Endothelial cell of umbilical vein (primary cell): ENCODE measurements at regions not wholly inside any gene's neighbourhood (a gene's known extent, or its start where the extent isn't known, plus 50 kb on each side); places are given as distances from the start of the nearest gene placed in this dataset.

Source experiments
- BruUV-seq: library from RNA; stranded (reverse); fragments of 400-500 nt; replicated peaks from 2 replicates; lab custom pipeline; 2021; lab: Mats Ljungman, UMichigan
- CTCF ChIA-PET: fragments of 300-600, 350-600 bp; sonication (Branson Sonifier 250); formaldehyde crosslinking; loops from one replicate; lab custom pipeline; 2021; ENCODE audit warnings: antibody characterized with exemption, inconsistent platforms; lab: Charles Lee
- POLR2A ChIA-PET: fragments of 300-600, 350-600 bp; sonication (Branson Sonifier 250); formaldehyde crosslinking; loops from one replicate; lab custom pipeline; 2021; ENCODE audit warnings: antibody characterized with exemption, inconsistent platforms; lab: Charles Lee
- DNase-seq: peaks from one replicate; pipeline ENCODE4 v3.0.0-alpha.2; 2011; ENCODE audit warnings: low read depth, low spot score
- FAIRE-seq: peaks from 2 replicates; lab custom pipeline; 2011; peaks lifted over from hg19 to GRCh38; lab: Jason Lieb, UNC
- H2AFZ ChIP-seq: 2 replicates; pipeline ENCODE4 v1.6.0; 2012; ENCODE audit warnings: low read depth, low read length, control low read depth, inconsistent platforms
- H3K27ac ChIP-seq: 2 replicates; pipeline ENCODE4 v1.5.1; 2011; ENCODE audit warnings: low read depth, mild to moderate bottlenecking, control low read depth, low read length, moderate library complexity; ENCODE audit not compliant: insufficient read depth
- H3K27me3 ChIP-seq, 2 experiments: 2 replicates each; pipeline versions ENCODE4 v1.6.0 to v1.6.1; 2011; ENCODE audit warnings: low read length in 2 of 2, mixed read lengths in 1 of 2; ENCODE audit not compliant: control insufficient read depth in 2 of 2, insufficient read depth in 2 of 2
- H3K36me3 ChIP-seq, 2 experiments: 2 replicates in 1 of 2; 3 replicates in 1 of 2; pipeline ENCODE4 v1.5.1; 2011; ENCODE audit warnings: low read length in 2 of 2, mild to moderate bottlenecking in 1 of 2, moderate library complexity in 1 of 2; ENCODE audit not compliant: control insufficient read depth in 2 of 2, insufficient read depth in 2 of 2; ENCODE audit errors: extremely low read depth in 1 of 2
- H3K4me1 ChIP-seq: 3 replicates; pipeline ENCODE4 v1.5.1; 2011; ENCODE audit warnings: mild to moderate bottlenecking, low read length; ENCODE audit not compliant: control insufficient read depth, insufficient read depth; ENCODE audit errors: extremely low read depth
- H3K4me2 ChIP-seq: 2 replicates; pipeline ENCODE4 v1.6.1; 2011; ENCODE audit warnings: low read length, control low read depth, mixed read lengths; ENCODE audit not compliant: insufficient read depth
- H3K4me3 ChIP-seq, 3 experiments: fragments of 200-600 bp in 1 of 3; sonication (generic), shearing (Covaris generic) in 1 of 3; replicated peaks in 1 of 3; 2 replicates each; pipeline ENCODE4 v1.5.1; 2011 to 2016; ENCODE audit warnings: control low read depth in 3 of 3, low read length in 3 of 3, mild to moderate bottlenecking in 2 of 3, inconsistent platforms in 1 of 3, low read depth in 1 of 3, moderate library complexity in 1 of 3; ENCODE audit not compliant: insufficient read depth in 1 of 3
- H3K79me2 ChIP-seq: 2 replicates; pipeline ENCODE4 v1.6.0; 2012; ENCODE audit warnings: low read length, inconsistent platforms; ENCODE audit not compliant: control insufficient read depth, insufficient read depth
- H3K9ac ChIP-seq: replicated peaks from 2 replicates; pipeline ENCODE3; 2011; ENCODE audit warnings: low read length, control low read depth; ENCODE audit not compliant: insufficient read depth; ENCODE audit errors: extremely low read depth
- H3K9me1 ChIP-seq: replicated peaks from 3 replicates; pipeline ENCODE4 v1.6.0; 2011; ENCODE audit warnings: mild to moderate bottlenecking, low read length; ENCODE audit not compliant: control insufficient read depth, insufficient read depth; ENCODE audit errors: extremely low read depth
- H3K9me3 ChIP-seq: replicated peaks from 2 replicates; pipeline ENCODE4 v1.5.1; 2012; ENCODE audit warnings: low read length, inconsistent platforms; ENCODE audit not compliant: control insufficient read depth, insufficient read depth
- H4K20me1 ChIP-seq: replicated peaks from 2 replicates; pipeline ENCODE3; 2011; ENCODE audit warnings: mild to moderate bottlenecking, low read length; ENCODE audit not compliant: control insufficient read depth, insufficient read depth; ENCODE audit errors: extremely low read depth
- CTCF ChIP-seq, 2 donors: IDR thresholded peaks; 1 replicate in 1 of 2; 2 replicates in 1 of 2; pipeline ENCODE4 v1.5.1; 2011; ENCODE audit warnings: low read length in 2 of 2, mild to moderate bottlenecking in 2 of 2, moderate library complexity in 2 of 2, control low read depth in 1 of 2, inconsistent platforms in 1 of 2, low read depth in 1 of 2; ENCODE audit not compliant: insufficient read depth in 1 of 2; ENCODE audit errors: extremely low read depth in 1 of 2
- EZH2 ChIP-seq: IDR thresholded peaks from 2 replicates; pipeline ENCODE4 v1.6.1; 2012; ENCODE audit warnings: borderline replicate concordance, low read depth, mild to moderate bottlenecking, moderate library complexity, low read length, inconsistent platforms; ENCODE audit not compliant: severe bottlenecking
- FOS ChIP-seq: IDR thresholded peaks from 2 replicates; pipeline ENCODE4 v1.6.1; 2011; ENCODE audit warnings: mild to moderate bottlenecking, low read length, moderate library complexity, borderline replicate concordance; ENCODE audit not compliant: insufficient read depth
- JUN ChIP-seq: IDR thresholded peaks from 2 replicates; pipeline ENCODE4 v1.6.1; 2011; ENCODE audit warnings: borderline replicate concordance, low read depth; ENCODE audit not compliant: insufficient read length, insufficient read depth
- MAX ChIP-seq: IDR thresholded peaks from 2 replicates; pipeline ENCODE4 v1.6.1; 2011; ENCODE audit not compliant: insufficient read depth, insufficient read length
- MYC ChIP-seq: IDR thresholded peaks from one replicate; pipeline ENCODE4 v1.6.1; 2011; ENCODE audit warnings: mild to moderate bottlenecking, low read depth, low read length
- POLR2AphosphoS5 ChIP-seq: IDR thresholded peaks from 2 replicates; pipeline ENCODE4 v1.6.1; 2012; ENCODE audit warnings: low read depth, mild to moderate bottlenecking, control low read depth, low read length, moderate library complexity; ENCODE audit not compliant: insufficient read depth
- dilution Hi-C: fragments of 300-500 bp; cut with MboI; formaldehyde crosslinking; loops from one replicate; pipeline ENCODE4 v1.15.0; 2019; ENCODE audit warnings: low sequenced_read_pairs; ENCODE audit not compliant: extremely low pct_ligation_motif_present
- intact Hi-C: fragments of 100-400 bp; cut with micrococcal nuclease; formaldehyde crosslinking; loops from one replicate; pipeline ENCODE4 v1.10.0; 2022

GRCh38 chr2:226057365-226057764 lies 657.9 kb downstream of the NYAP2 start:
- intact Hi-C loops (no loop called here), dilution Hi-C loops (no loop called here)
- BruUV-seq = no TSS peak
- Histone ChIP-seq H3K9me1 (no peaks in the 10 kb centered on the region), H3K27me3 (no peaks in the 10 kb centered on the region), H3K36me3 (no peaks in the 10 kb centered on the region), H3K4me3 (no peak overlapping the region), H3K9ac (no peak overlapping the region), H3K4me2 (no peak overlapping the region), H3K4me1 (no peaks in the 10 kb centered on the region), H3K79me2 (no peaks in the 10 kb centered on the region), H2AFZ (no peak overlapping the region), H3K9me3 (no peaks in the 10 kb centered on the region), H3K27ac (no peak overlapping the region), H4K20me1 (no peaks in the 10 kb centered on the region)
- DNase-seq (no peak), FAIRE-seq (no peak)
- TF ChIP-seq EZH2 (no peak), FOS (no peak), MAX (no peak), POLR2AphosphoS5 (no peak), MYC (no peak), CTCF (IDR thresholded peaks at IDR 0.05; ENCODE audit: extremely low read depth in 1 of 2, insufficient read depth in 1 of 2, low read depth in 1 of 2, low read length in 2 of 2) (no peak), JUN (no peak)
- CTCF ChIA-PET = no interaction called here
- POLR2A ChIA-PET = no interaction called here
